ENCODE measurements at regions not wholly inside any gene's neighbourhood (a gene's known extent, or its start where the extent isn't known, plus 50 kb on each side); places are given as distances from the start of the nearest gene placed in this dataset.

GRCh38 chr6:132058975-132059374 lies 107.8 kb upstream of the CCN2 start:
- DNase-seq (ENCODE audit: extremely low spot score), result no peak
- TF ChIP-seq CTCF (IDR thresholded peaks at IDR 0.05; ENCODE audit: control extremely low read depth, extremely low read depth, low read depth, missing control alignments), result no peak
- CTCF ChIA-PET, result interaction anchor here (1.2 kb wide), 1 partner anchor 17 kb away, joined by 3 read pairs; no protein-coding TSS in a partner anchor
- POLR2A ChIA-PET, result no interaction called here

GRCh38 chr6:132054525-132054924 lies 103.4 kb upstream of the CCN2 start:
- CTCF ChIA-PET, result no interaction called here
- POLR2A ChIA-PET, result no interaction called here
- DNase-seq (ENCODE audit: extremely low spot score), result no peak
- no peak for TF ChIP-seq CTCF (IDR thresholded peaks at IDR 0.05; ENCODE audit: control extremely low read depth, extremely low read depth, low read depth, missing control alignments)

GRCh38 chr6:132053511-132053910 lies 102.3 kb upstream of the CCN2 start:
- POLR2A ChIA-PET, result interaction anchor here (0.6 kb wide), 1 partner anchor 104 kb away, joined by 3 read pairs; no protein-coding TSS in a partner anchor
- CTCF ChIA-PET, result no interaction called here
- no peak for TF ChIP-seq CTCF (IDR thresholded peaks at IDR 0.05; ENCODE audit: control extremely low read depth, extremely low read depth, low read depth, missing control alignments)
- no peak for DNase-seq (ENCODE audit: extremely low spot score)

- no peak for DNase-seq (ENCODE audit: extremely low spot score)
- TF ChIP-seq CTCF (IDR thresholded peaks at IDR 0.05; ENCODE audit: control extremely low read depth, extremely low read depth, low read depth, missing control alignments), result no peak
- POLR2A ChIA-PET, result no interaction called here
- CTCF ChIA-PET, result interaction anchor here (3.3 kb wide), 1 partner anchor 15 kb away, joined by 11 read pairs; no protein-coding TSS in a partner anchor
Measured at GRCh38 chr6:132052096-132052495, 100.9 kb upstream of the CCN2 start.

- ChIA-PET POLR2A (no interaction called here), CTCF (no interaction called here)
- no peak for TF ChIP-seq CTCF (IDR thresholded peaks at IDR 0.05; ENCODE audit: control extremely low read depth, extremely low read depth, low read depth, missing control alignments)
- no peak for DNase-seq (ENCODE audit: extremely low spot score)
Measured at GRCh38 chr6:132045877-132046276, 94.7 kb upstream of the CCN2 start.

GRCh38 chr6:132043148-132043547 lies 92.0 kb upstream of the CCN2 start:
- TF ChIP-seq CTCF (IDR thresholded peaks at IDR 0.05; ENCODE audit: control extremely low read depth, extremely low read depth, low read depth, missing control alignments), result no peak
- no peak for DNase-seq (ENCODE audit: extremely low spot score)
- POLR2A ChIA-PET, result no interaction called here
- CTCF ChIA-PET, result no interaction called here

- TF ChIP-seq CTCF (IDR thresholded peaks at IDR 0.05; ENCODE audit: control extremely low read depth, extremely low read depth, low read depth, missing control alignments), result no peak
- ChIA-PET POLR2A (no interaction called here), CTCF (interaction anchor here (1.0 to 1.2 kb wide), 2 partner anchors 18 to 117 kb away, joined by 3 read pairs; no protein-coding TSS in a partner anchor)
- no peak for DNase-seq (ENCODE audit: extremely low spot score)
Measured at GRCh38 chr6:132041706-132042105, 90.5 kb upstream of the CCN2 start.

All from GM10248 (cell line).